ENCODE measurements at regions not wholly inside any gene's neighbourhood (a gene's known extent, or its start where the extent isn't known, plus 50 kb on each side); places are given as distances from the start of the nearest gene placed in this dataset.

GRCh38 chr15:23881291-23881690 is 194.2 kb upstream of the NDN start:
- TF ChIP-seq, protein P1, sequence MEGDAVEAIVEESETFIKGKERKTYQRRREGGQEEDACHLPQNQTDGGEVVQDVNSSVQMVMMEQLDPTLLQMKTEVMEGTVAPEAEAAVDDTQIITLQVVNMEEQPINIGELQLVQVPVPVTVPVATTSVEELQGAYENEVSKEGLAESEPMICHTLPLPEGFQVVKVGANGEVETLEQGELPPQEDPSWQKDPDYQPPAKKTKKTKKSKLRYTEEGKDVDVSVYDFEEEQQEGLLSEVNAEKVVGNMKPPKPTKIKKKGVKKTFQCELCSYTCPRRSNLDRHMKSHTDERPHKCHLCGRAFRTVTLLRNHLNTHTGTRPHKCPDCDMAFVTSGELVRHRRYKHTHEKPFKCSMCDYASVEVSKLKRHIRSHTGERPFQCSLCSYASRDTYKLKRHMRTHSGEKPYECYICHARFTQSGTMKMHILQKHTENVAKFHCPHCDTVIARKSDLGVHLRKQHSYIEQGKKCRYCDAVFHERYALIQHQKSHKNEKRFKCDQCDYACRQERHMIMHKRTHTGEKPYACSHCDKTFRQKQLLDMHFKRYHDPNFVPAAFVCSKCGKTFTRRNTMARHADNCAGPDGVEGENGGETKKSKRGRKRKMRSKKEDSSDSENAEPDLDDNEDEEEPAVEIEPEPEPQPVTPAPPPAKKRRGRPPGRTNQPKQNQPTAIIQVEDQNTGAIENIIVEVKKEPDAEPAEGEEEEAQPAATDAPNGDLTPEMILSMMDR (conservative IDR thresholded peaks at IDR 0.05 in 1 of 2, IDR thresholded peaks at IDR 0.05 in 1 of 2; ENCODE audit: low read depth in 1 of 2, low read length in 2 of 2): no peak
- no peak for TF ChIP-seq EZH2 (IDR thresholded peaks at IDR 0.05; ENCODE audit: low read length, missing control alignments)

Data from fibroblast of lung (primary cell).